ENCODE measurements at regions not wholly inside any gene's neighbourhood (a gene's known extent, or its start where the extent isn't known, plus 50 kb on each side); places are given as distances from the start of the nearest gene placed in this dataset.

GRCh38 chr17:63075969-63076368 lies 109.9 kb downstream of the TANC2 start:
- TF ChIP-seq POLR2A (IDR thresholded peaks at IDR 0.05) = no peak
- TF ChIP-seq CTCF (IDR thresholded peaks at IDR 0.05) = no peak
